Neural crest cell (in vitro differentiated cells): ENCODE measurements at regions not wholly inside any gene's neighbourhood (a gene's known extent, or its start where the extent isn't known, plus 50 kb on each side); places are given as distances from the start of the nearest gene placed in this dataset.

Source experiments
- DNase-seq: peaks from one replicate; pipeline ENCODE4 v3.0.0; 2021; ENCODE audit warnings: low read depth, mixed read lengths, low spot score
- H3K27ac Mint-ChIP-seq: one replicate; pipeline ENCODE4 v1.8.0; 2021; ENCODE audit warnings: mild to moderate bottlenecking, mixed read lengths; ENCODE audit not compliant: unreplicated experiment
- H3K27me3 Mint-ChIP-seq: 2 replicates; pipeline ENCODE4 v1.8.0; 2021; ENCODE audit warnings: low read depth, mild to moderate bottlenecking, mixed read lengths
- H3K36me3 Mint-ChIP-seq: 2 replicates; pipeline ENCODE4 v1.8.0; 2021; ENCODE audit warnings: low read depth, mild to moderate bottlenecking, mixed read lengths
- H3K4me1 Mint-ChIP-seq: 2 replicates; pipeline ENCODE4 v1.8.0; 2021; ENCODE audit warnings: mixed read lengths
- H3K4me3 Mint-ChIP-seq: one replicate; pipeline ENCODE4 v1.8.0; 2021; ENCODE audit warnings: mild to moderate bottlenecking, mixed read lengths
- H3K9me3 Mint-ChIP-seq: 2 replicates; pipeline ENCODE4 v1.8.0; 2021; ENCODE audit warnings: mixed read lengths
- TF ChIP-seq, protein P1 (sequence below): fragments of 200-600 bp; sonication (generic); conservative IDR thresholded peaks from 2 replicates; pipeline ENCODE4 v1.5.0; 2021; ENCODE audit warnings: antibody characterized with exemption, mild to moderate bottlenecking

- TF ChIP-seq, protein P1, sequence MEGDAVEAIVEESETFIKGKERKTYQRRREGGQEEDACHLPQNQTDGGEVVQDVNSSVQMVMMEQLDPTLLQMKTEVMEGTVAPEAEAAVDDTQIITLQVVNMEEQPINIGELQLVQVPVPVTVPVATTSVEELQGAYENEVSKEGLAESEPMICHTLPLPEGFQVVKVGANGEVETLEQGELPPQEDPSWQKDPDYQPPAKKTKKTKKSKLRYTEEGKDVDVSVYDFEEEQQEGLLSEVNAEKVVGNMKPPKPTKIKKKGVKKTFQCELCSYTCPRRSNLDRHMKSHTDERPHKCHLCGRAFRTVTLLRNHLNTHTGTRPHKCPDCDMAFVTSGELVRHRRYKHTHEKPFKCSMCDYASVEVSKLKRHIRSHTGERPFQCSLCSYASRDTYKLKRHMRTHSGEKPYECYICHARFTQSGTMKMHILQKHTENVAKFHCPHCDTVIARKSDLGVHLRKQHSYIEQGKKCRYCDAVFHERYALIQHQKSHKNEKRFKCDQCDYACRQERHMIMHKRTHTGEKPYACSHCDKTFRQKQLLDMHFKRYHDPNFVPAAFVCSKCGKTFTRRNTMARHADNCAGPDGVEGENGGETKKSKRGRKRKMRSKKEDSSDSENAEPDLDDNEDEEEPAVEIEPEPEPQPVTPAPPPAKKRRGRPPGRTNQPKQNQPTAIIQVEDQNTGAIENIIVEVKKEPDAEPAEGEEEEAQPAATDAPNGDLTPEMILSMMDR = no peak
- no peaks in the 10 kb centered on the region for H3K9me3 Mint-ChIP-seq
- no peaks in the 10 kb centered on the region for H3K36me3 Mint-ChIP-seq
- no peaks in the 10 kb centered on the region for H3K27me3 Mint-ChIP-seq
- no peak for DNase-seq
- peaks cover 7% of the 10 kb centered on the region for H3K4me1 Mint-ChIP-seq
- no peak overlapping the region for H3K4me3 Mint-ChIP-seq
- no peak overlapping the region for H3K27ac Mint-ChIP-seq
Observed at GRCh38 chr6:121929301-121929700, 470.2 kb upstream of the HSF2 start.

DNA sequence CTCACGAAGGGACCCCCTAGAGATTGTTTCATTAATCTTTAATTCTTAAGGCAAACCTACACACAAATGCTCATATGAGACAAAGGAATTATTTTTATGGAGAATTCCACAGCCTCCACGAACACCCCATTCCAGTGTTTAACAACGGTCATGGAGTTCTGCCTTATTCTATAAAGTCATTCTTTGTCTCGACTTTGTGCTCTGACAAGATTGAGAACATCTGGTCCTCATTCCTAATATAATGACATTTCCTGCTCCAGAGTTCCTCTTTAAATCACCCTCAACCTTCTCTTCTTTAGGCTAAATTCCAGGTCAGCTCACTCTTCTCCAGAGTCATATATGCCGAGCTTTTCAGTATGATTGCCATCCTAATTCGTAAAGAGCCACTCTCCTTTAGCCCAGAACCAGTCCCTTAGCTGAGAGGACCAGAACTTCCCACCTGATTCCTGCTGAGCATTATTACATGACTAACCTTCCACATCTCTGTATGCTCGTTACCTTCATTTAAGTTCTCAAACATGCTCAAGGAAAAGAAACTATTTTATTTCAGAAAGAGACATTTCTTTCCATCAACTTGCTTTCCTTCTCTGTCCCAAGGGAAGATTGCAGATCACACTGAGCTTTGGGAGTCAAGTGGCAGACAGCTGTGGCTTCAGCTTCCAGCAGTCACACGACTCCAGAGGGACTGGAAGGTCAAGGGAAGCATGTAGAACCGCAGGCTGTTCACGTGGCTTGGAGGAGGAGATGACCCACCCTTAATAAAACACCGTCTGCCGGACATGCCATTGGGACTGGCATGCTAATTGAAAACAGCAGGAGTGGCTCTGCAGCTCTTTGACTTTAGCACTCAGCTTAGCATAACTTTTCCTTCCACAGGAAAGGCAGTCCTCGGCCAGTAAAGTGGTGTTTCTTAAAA is 467.1 kb upstream of the HSF2 start:
- no peak overlapping the region for H3K4me3 Mint-ChIP-seq
- H3K9me3 Mint-ChIP-seq = no peaks in the 10 kb centered on the region
- TF ChIP-seq, protein P1 = no peak
- no peak overlapping the region for H3K27ac Mint-ChIP-seq
- H3K36me3 Mint-ChIP-seq = no peaks in the 10 kb centered on the region
- DNase-seq = no peak
- no peaks in the 10 kb centered on the region for H3K27me3 Mint-ChIP-seq
- peaks cover 7% of the 10 kb centered on the region for H3K4me1 Mint-ChIP-seq

GRCh38 chr6:121934451-121934850 is 465.0 kb upstream of the HSF2 start:
- TF ChIP-seq, protein P1 = no peak
- Mint-ChIP-seq H3K9me3 (peaks cover 3% of the 10 kb centered on the region), H3K27ac (no peak overlapping the region), H3K36me3 (no peaks in the 10 kb centered on the region), H3K4me3 (no peak overlapping the region), H3K4me1 (peaks cover 7% of the 10 kb centered on the region), H3K27me3 (no peaks in the 10 kb centered on the region)
- DNase-seq = no peak

DNA sequence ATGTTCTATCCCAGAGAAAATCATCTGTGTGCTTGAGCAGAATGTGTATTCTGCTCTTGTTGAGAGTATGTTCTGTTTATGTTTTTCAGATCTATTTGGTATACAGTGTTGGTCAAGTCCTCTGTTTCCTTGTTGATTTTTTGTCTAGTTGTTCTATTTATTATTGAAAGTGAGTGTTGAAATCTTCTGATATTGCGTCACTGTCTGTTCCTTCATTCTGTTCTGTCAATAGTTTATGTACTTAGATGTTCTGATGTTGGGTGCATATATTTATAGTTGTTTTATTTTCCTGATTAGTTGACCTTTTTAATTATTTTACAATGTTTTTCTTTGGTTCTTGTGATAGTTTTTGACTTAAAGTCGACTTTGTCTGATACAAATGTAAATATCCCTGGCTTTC is 458.7 kb upstream of the HSF2 start:
- TF ChIP-seq, protein P1 = no peak
- no peak overlapping the region for H3K4me3 Mint-ChIP-seq
- H3K9me3 Mint-ChIP-seq = peaks cover 14% of the 10 kb centered on the region
- H3K36me3 Mint-ChIP-seq = peaks cover 4% of the 10 kb centered on the region
- no peak overlapping the region for H3K27ac Mint-ChIP-seq
- H3K27me3 Mint-ChIP-seq = no peaks in the 10 kb centered on the region
- no peak for DNase-seq
- no peaks in the 10 kb centered on the region for H3K4me1 Mint-ChIP-seq

DNA sequence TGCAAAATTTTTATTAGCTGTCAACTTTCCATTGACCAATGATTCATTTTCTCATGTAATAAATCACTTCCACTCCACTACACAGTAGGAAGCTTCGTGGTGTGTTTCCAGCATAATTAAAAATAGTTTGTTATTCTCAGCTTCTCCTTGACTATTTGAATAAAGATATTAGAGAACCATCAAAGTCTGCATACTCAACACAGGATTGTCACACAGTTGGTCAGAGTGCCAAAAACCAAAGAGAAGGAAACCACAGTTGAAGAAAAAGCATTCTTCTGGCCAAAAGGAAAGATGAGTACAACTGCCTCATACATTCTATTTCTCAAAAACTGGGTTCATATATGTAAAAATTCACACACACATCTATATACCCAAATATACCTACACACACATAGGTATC is 455.1 kb upstream of the HSF2 start:
- Mint-ChIP-seq H3K4me1 (no peaks in the 10 kb centered on the region), H3K27me3 (no peaks in the 10 kb centered on the region)

More for the DNA sequence above, 455.1 kb upstream of the HSF2 start:
- Mint-ChIP-seq H3K36me3 (peaks cover 4% of the 10 kb centered on the region), H3K9me3 (peaks cover 15% of the 10 kb centered on the region), H3K4me3 (no peak overlapping the region), H3K27ac (no peak overlapping the region)
- no peak for DNase-seq
- TF ChIP-seq, protein P1 = no peak
